ENCODE measurements at regions not wholly inside any gene's neighbourhood (a gene's known extent, or its start where the extent isn't known, plus 50 kb on each side); places are given as distances from the start of the nearest gene placed in this dataset.
A peak's percentile ranks its signal among the peaks of the same experiment; 100 is the strongest.

DNA sequence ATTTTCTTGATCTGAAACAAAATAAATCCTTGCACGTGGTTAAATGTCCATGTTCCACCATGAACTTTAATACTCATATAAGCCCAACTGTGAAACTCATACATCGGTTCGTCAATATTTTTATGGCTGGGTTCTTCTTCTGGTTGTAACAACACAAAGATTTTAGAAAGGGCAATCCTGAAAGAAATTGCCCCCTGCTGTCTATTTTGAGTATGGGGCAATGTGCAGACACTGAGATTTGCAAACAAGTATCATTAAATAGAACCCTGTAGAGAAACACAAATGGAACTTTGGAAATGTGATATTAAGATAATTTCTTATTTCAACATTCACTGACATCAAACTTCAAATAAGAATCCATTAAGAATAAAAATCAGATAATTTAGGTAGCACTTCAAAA, 80.2 kb upstream of the PHACTR1 start:
- no peak overlapping the region for H3K9ac ChIP-seq (ENCODE audit: control insufficient read depth, extremely low read depth, insufficient read depth, low read length)
- H3K9me3 ChIP-seq (ENCODE audit: control insufficient read depth, low read depth, low read length): no peaks in the 10 kb centered on the region
- H3K27me3 ChIP-seq (ENCODE audit: control insufficient read depth, extremely low read depth, insufficient read depth, low read length): no peaks in the 10 kb centered on the region
- H3K36me3 ChIP-seq (ENCODE audit: control insufficient read depth in 2 of 2, extremely low read depth in 1 of 2, insufficient read depth in 2 of 2, low read length in 2 of 2): no peaks in the 10 kb centered on the region
- H2AFZ ChIP-seq (ENCODE audit: control insufficient read depth, low read length): no peak overlapping the region
- dilution Hi-C loops (cut with MboI; ENCODE audit: extremely low pct_ligation_motif_present, low sequenced_read_pairs): loop anchor here (25.0 kb wide), 1 partner anchor 251 kb away; no protein-coding TSS in a partner anchor
- no peak overlapping the region for H3K4me2 ChIP-seq (ENCODE audit: control insufficient read depth, extremely low read depth, insufficient read depth, low read depth, low read length)
- H3K4me3 ChIP-seq (ENCODE audit: control insufficient read depth in 2 of 3, extremely low read depth in 1 of 3, insufficient read depth in 2 of 3, low read depth in 1 of 3, low read length in 3 of 3): no peak overlapping the region
- TF ChIP-seq EZH2 (IDR thresholded peaks at IDR 0.05; ENCODE audit: low read length): no peak
- TF ChIP-seq, protein P1, sequence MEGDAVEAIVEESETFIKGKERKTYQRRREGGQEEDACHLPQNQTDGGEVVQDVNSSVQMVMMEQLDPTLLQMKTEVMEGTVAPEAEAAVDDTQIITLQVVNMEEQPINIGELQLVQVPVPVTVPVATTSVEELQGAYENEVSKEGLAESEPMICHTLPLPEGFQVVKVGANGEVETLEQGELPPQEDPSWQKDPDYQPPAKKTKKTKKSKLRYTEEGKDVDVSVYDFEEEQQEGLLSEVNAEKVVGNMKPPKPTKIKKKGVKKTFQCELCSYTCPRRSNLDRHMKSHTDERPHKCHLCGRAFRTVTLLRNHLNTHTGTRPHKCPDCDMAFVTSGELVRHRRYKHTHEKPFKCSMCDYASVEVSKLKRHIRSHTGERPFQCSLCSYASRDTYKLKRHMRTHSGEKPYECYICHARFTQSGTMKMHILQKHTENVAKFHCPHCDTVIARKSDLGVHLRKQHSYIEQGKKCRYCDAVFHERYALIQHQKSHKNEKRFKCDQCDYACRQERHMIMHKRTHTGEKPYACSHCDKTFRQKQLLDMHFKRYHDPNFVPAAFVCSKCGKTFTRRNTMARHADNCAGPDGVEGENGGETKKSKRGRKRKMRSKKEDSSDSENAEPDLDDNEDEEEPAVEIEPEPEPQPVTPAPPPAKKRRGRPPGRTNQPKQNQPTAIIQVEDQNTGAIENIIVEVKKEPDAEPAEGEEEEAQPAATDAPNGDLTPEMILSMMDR (optimal IDR thresholded peaks at IDR 0.05 in 1 of 3, IDR thresholded peaks at IDR 0.05 in 1 of 3, conservative IDR thresholded peaks at IDR 0.05 in 1 of 3; ENCODE audit: extremely low read depth in 1 of 3, insufficient read depth in 2 of 3, low read length in 3 of 3): peak in 1 of 3 experiments; percentile 12
- no peak for DNase-seq (ENCODE audit: low read depth, low spot score)
- no peaks in the 10 kb centered on the region for H3K79me2 ChIP-seq (ENCODE audit: control insufficient read depth, insufficient read depth, low read length)
- H3K4me1 ChIP-seq (ENCODE audit: control insufficient read depth, extremely low read depth, insufficient read depth, low read length): peaks cover 4% of the 10 kb centered on the region
- H3K27ac ChIP-seq (ENCODE audit: control insufficient read depth, insufficient read depth, low read length): no peak overlapping the region
- peak; percentile 23 for FAIRE-seq
- H3K9me1 ChIP-seq (ENCODE audit: control insufficient read depth, extremely low read depth, insufficient read depth, low read length): no peaks in the 10 kb centered on the region
- H4K20me1 ChIP-seq (ENCODE audit: control insufficient read depth, extremely low read depth, insufficient read depth, low read length): no peaks in the 10 kb centered on the region

DNA sequence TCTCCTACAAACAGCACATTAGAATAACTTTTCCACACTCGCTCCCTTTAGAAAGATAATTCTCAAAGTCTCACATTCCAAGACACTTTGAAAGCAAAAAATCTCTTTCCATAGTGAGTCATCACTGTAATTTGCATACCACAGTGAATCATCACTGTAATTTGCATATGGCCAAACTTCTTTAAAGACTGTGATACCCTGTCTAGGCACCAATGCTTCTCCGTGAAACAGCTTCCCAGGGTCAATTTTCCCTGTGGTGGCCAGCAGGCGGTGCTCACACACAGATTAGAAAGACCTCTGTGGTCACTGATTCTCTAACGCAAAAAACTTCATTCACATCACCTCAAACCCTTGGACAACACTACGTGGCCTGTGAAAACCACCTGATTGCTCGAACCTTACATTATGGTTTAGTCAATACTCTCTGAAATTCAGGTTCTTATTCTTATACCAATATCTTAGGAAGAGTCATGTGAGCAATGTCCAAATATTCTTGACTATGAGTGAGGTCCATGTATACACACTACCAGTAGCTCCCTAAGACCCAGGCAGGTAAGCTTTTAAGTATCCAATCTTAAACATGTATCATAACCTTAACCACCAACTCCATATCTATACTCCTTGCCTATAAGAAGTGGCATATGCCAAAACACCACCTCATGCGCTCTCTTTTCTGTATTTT, 78.5 kb upstream of the PHACTR1 start:
- DNase-seq (ENCODE audit: low read depth, low spot score) (peak; percentile 11), FAIRE-seq (peak; percentile 73)
- H2AFZ ChIP-seq (ENCODE audit: control insufficient read depth, low read length): no peak overlapping the region
- no peaks in the 10 kb centered on the region for H3K36me3 ChIP-seq (ENCODE audit: control insufficient read depth in 2 of 2, extremely low read depth in 1 of 2, insufficient read depth in 2 of 2, low read length in 2 of 2)
- no peak overlapping the region for H3K9ac ChIP-seq (ENCODE audit: control insufficient read depth, extremely low read depth, insufficient read depth, low read length)
- dilution Hi-C loops (cut with MboI; ENCODE audit: extremely low pct_ligation_motif_present, low sequenced_read_pairs): loop anchor here (25.0 kb wide), 1 partner anchor 249 kb away; no protein-coding TSS in a partner anchor
- no peak overlapping the region for H3K4me2 ChIP-seq (ENCODE audit: control insufficient read depth, extremely low read depth, insufficient read depth, low read depth, low read length)
- H4K20me1 ChIP-seq (ENCODE audit: control insufficient read depth, extremely low read depth, insufficient read depth, low read length): no peaks in the 10 kb centered on the region
- no peaks in the 10 kb centered on the region for H3K9me3 ChIP-seq (ENCODE audit: control insufficient read depth, low read depth, low read length)
- TF ChIP-seq EZH2 (IDR thresholded peaks at IDR 0.05; ENCODE audit: low read length): no peak
- TF ChIP-seq, protein P1 (optimal IDR thresholded peaks at IDR 0.05 in 1 of 3, IDR thresholded peaks at IDR 0.05 in 1 of 3, conservative IDR thresholded peaks at IDR 0.05 in 1 of 3; ENCODE audit: extremely low read depth in 1 of 3, insufficient read depth in 2 of 3, low read length in 3 of 3): peak; percentile 68 to 84 (median 75)
- H3K27me3 ChIP-seq (ENCODE audit: control insufficient read depth, extremely low read depth, insufficient read depth, low read length): no peaks in the 10 kb centered on the region
- H3K27ac ChIP-seq (ENCODE audit: control insufficient read depth, insufficient read depth, low read length): no peak overlapping the region
- H3K4me3 ChIP-seq (ENCODE audit: control insufficient read depth in 2 of 3, extremely low read depth in 1 of 3, insufficient read depth in 2 of 3, low read depth in 1 of 3, low read length in 3 of 3): no peak overlapping the region
- no peaks in the 10 kb centered on the region for H3K9me1 ChIP-seq (ENCODE audit: control insufficient read depth, extremely low read depth, insufficient read depth, low read length)
- peaks cover 4% of the 10 kb centered on the region for H3K4me1 ChIP-seq (ENCODE audit: control insufficient read depth, extremely low read depth, insufficient read depth, low read length)
- H3K79me2 ChIP-seq (ENCODE audit: control insufficient read depth, insufficient read depth, low read length): no peaks in the 10 kb centered on the region
